K562 (cell line): ENCODE measurements at regions not wholly inside any gene's neighbourhood (a gene's known extent, or its start where the extent isn't known, plus 50 kb on each side); places are given as distances from the start of the nearest gene placed in this dataset.

Experiments used
- BACH1 ChIP-seq: fragments of 200-800 bp; sonication (Bioruptor generic); IDR thresholded peaks from 2 replicates; pipeline ENCODE4 v1.6.1; 2016; ENCODE audit warnings: missing genetic modification characterization, missing compliant biosample characterization
- CHCHD3 ChIP-seq: fragments of 250-450 bp; sonication (Bioruptor Pico); IDR thresholded peaks from 2 replicates; pipeline ENCODE4 v2.1.2; 2022; ENCODE audit warnings: mild to moderate bottlenecking
- CREB5 ChIP-seq: fragments of 250-450 bp; sonication (Bioruptor Pico); IDR thresholded peaks from 2 replicates; pipeline ENCODE4 v1.5.0; 2020; ENCODE audit warnings: mild to moderate bottlenecking
- ERF ChIP-seq: fragments of 450-650 bp; formaldehyde crosslinking; IDR thresholded peaks from 2 replicates; pipeline ENCODE4 v1.4.0; 2020; ENCODE audit warnings: mild to moderate bottlenecking, mixed read lengths
- HMG20B ChIP-seq: fragments of 250-450 bp; sonication (Bioruptor Pico); IDR thresholded peaks from 2 replicates; pipeline ENCODE4 v1.5.0; 2021; ENCODE audit warnings: mild to moderate bottlenecking
- LARP7 ChIP-seq: fragments of 450-650 bp; IDR thresholded peaks from 2 replicates; pipeline ENCODE4 v1.6.1; 2016
- PKNOX1 ChIP-seq: fragments of 450-650 bp; IDR thresholded peaks from 2 replicates; pipeline ENCODE4 v1.6.1; 2016
- PURB ChIP-seq: sonication (generic); formaldehyde crosslinking; IDR thresholded peaks from 2 replicates; pipeline ENCODE4 v1.9.0; 2021; ENCODE audit warnings: low read depth, mild to moderate bottlenecking, missing genetic modification reagents
- RAD21 ChIP-seq, 2 experiments: fragments of 250-450 bp in 1 of 2; fragments of 450-650 bp in 1 of 2; sonication (Bioruptor Pico) in 1 of 2; formaldehyde crosslinking in 1 of 2; IDR thresholded peaks in 1 of 2; conservative IDR thresholded peaks in 1 of 2; 2 replicates each; pipeline versions ENCODE4 v1.4.0 to v1.8.0; 2020 to 2022; ENCODE audit warnings: mild to moderate bottlenecking in 2 of 2, moderate library complexity in 1 of 2
- RNF2 ChIP-seq: sonication (generic); IDR thresholded peaks from 2 replicates; pipeline ENCODE4 v1.6.1; 2016
- SAP30 ChIP-seq: fragments of 200-600 bp; sonication (generic); IDR thresholded peaks from 2 replicates; pipeline ENCODE4 v1.6.1; 2012; ENCODE audit warnings: borderline replicate concordance, low read depth, mild to moderate bottlenecking, moderate library complexity, low read length, control low read depth, inconsistent platforms; ENCODE audit not compliant: insufficient read depth, poor library complexity, severe bottlenecking
- ZNF518B ChIP-seq: fragments of 250-450 bp; sonication (Bioruptor Pico); IDR thresholded peaks from 2 replicates; pipeline ENCODE4 v1.5.0; 2021; ENCODE audit warnings: mild to moderate bottlenecking, moderate library complexity
- TF ChIP-seq, protein P1 (sequence below): sonication (generic); formaldehyde crosslinking; IDR thresholded peaks from 2 replicates; pipeline ENCODE4 v1.8.0; 2023; ENCODE audit warnings: mild to moderate bottlenecking, missing genetic modification reagents
- TF ChIP-seq, protein P2 (sequence below), 2 experiments: fragments of 150-350 bp in 1 of 2; IDR thresholded peaks; 2 replicates each; pipeline ENCODE4 v1.6.1; 2012 to 2016; ENCODE audit warnings: low read depth in 2 of 2, low read length in 2 of 2, mild to moderate bottlenecking in 1 of 2, moderate library complexity in 1 of 2

DNA sequence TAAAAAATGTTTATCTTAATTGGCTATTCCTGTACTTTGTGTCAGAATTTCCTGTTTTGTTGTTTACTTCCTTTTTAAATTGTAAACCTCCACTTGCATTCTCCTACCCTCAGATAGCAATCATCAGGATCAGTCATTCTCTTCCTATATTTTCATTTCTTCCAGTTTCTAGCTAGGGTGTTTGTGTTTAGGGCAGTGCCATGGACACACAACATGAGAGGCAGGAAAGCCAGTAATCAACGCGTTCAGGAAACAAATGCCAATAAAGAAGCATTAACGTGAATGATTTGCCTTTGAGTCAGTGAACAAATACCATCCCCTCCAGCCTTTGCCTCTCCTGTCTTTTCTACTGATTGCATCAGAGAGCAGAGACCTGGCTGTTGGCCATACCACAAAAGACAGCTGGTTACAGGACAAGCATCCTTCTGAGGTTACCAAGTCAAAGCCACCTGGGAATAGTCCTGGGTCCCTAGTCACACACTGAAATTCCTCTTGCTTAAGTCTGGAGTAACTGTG lies 56.7 kb upstream of the FHL2 start (continued):
- TF ChIP-seq BACH1 (no peak), ZNF518B (CRISPR knock-in tag) (no peak), CREB5 (no peak), ERF (CRISPR knock-in tag) (no peak), PURB (CRISPR knock-in tag) (no peak), PKNOX1 (no peak), SAP30 (no peak), RAD21 (CRISPR knock-in tag; conservative IDR thresholded peaks at IDR 0.05 in 1 of 2, IDR thresholded peaks at IDR 0.05 in 1 of 2) (peak in 1 of 2 experiments; percentile 27; a peak in 1 of 4 replicates), CHCHD3 (CRISPR knock-in tag) (no peak), HMG20B (CRISPR knock-in tag) (no peak), LARP7 (no peak), RNF2 (peak; percentile 53; the same call in 1 of the 2 replicates)
- TF ChIP-seq, protein P1, sequence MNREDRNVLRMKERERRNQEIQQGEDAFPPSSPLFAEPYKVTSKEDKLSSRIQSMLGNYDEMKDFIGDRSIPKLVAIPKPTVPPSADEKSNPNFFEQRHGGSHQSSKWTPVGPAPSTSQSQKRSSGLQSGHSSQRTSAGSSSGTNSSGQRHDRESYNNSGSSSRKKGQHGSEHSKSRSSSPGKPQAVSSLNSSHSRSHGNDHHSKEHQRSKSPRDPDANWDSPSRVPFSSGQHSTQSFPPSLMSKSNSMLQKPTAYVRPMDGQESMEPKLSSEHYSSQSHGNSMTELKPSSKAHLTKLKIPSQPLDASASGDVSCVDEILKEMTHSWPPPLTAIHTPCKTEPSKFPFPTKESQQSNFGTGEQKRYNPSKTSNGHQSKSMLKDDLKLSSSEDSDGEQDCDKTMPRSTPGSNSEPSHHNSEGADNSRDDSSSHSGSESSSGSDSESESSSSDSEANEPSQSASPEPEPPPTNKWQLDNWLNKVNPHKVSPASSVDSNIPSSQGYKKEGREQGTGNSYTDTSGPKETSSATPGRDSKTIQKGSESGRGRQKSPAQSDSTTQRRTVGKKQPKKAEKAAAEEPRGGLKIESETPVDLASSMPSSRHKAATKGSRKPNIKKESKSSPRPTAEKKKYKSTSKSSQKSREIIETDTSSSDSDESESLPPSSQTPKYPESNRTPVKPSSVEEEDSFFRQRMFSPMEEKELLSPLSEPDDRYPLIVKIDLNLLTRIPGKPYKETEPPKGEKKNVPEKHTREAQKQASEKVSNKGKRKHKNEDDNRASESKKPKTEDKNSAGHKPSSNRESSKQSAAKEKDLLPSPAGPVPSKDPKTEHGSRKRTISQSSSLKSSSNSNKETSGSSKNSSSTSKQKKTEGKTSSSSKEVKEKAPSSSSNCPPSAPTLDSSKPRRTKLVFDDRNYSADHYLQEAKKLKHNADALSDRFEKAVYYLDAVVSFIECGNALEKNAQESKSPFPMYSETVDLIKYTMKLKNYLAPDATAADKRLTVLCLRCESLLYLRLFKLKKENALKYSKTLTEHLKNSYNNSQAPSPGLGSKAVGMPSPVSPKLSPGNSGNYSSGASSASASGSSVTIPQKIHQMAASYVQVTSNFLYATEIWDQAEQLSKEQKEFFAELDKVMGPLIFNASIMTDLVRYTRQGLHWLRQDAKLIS (CRISPR knock-in tag): no peak
- TF ChIP-seq, protein P2, sequence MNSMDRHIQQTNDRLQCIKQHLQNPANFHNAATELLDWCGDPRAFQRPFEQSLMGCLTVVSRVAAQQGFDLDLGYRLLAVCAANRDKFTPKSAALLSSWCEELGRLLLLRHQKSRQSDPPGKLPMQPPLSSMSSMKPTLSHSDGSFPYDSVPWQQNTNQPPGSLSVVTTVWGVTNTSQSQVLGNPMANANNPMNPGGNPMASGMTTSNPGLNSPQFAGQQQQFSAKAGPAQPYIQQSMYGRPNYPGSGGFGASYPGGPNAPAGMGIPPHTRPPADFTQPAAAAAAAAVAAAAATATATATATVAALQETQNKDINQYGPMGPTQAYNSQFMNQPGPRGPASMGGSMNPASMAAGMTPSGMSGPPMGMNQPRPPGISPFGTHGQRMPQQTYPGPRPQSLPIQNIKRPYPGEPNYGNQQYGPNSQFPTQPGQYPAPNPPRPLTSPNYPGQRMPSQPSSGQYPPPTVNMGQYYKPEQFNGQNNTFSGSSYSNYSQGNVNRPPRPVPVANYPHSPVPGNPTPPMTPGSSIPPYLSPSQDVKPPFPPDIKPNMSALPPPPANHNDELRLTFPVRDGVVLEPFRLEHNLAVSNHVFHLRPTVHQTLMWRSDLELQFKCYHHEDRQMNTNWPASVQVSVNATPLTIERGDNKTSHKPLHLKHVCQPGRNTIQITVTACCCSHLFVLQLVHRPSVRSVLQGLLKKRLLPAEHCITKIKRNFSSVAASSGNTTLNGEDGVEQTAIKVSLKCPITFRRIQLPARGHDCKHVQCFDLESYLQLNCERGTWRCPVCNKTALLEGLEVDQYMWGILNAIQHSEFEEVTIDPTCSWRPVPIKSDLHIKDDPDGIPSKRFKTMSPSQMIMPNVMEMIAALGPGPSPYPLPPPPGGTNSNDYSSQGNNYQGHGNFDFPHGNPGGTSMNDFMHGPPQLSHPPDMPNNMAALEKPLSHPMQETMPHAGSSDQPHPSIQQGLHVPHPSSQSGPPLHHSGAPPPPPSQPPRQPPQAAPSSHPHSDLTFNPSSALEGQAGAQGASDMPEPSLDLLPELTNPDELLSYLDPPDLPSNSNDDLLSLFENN (IDR thresholded peaks at IDR 0.05; ENCODE audit: low read depth in 2 of 2, low read length in 2 of 2): no peak
